GM12873 (cell line): ENCODE measurements at regions not wholly inside any gene's neighbourhood (a gene's known extent, or its start where the extent isn't known, plus 50 kb on each side); places are given as distances from the start of the nearest gene placed in this dataset.

Source experiments
- TF ChIP-seq, protein P1 (sequence below): IDR thresholded peaks from 2 replicates; pipeline ENCODE4 v1.5.1; 2012; ENCODE audit warnings: low read depth, mild to moderate bottlenecking, moderate library complexity, low read length, control low read depth; ENCODE audit not compliant: insufficient read depth; ENCODE audit errors: missing control alignments

DNA sequence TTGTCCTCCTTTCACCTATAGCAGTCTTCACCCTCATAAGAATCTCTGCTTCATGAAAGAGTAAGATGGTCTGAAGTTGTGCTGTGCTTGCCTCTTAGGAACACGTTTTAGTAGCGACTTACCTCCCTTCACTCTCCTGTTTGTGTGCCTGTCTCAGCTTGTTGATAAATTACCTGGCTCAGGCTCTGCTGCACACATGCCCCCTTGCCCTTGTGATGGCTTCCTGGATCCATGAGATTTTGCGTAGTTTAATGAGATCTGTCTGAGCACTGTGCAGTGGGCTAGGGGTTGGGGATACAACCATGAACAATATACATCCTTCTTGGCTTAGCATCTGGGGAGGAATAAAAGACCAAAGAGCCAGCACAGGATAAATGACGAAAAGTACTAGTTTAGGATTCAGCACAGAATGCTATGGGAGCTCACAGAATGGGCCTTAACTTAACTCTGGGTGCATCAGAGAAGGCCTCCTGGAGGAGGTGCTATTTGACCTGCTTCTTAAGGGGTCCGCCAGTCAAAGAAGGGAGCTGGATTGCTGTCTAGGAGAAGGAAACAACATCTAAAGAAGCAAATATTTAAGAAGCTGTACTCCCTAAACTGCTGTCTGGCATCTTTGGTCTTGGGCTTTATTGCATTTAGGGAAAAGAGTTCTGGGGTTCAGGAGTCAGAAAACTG is 175.7 kb upstream of the PLXNA2 start:
- TF ChIP-seq, protein P1, sequence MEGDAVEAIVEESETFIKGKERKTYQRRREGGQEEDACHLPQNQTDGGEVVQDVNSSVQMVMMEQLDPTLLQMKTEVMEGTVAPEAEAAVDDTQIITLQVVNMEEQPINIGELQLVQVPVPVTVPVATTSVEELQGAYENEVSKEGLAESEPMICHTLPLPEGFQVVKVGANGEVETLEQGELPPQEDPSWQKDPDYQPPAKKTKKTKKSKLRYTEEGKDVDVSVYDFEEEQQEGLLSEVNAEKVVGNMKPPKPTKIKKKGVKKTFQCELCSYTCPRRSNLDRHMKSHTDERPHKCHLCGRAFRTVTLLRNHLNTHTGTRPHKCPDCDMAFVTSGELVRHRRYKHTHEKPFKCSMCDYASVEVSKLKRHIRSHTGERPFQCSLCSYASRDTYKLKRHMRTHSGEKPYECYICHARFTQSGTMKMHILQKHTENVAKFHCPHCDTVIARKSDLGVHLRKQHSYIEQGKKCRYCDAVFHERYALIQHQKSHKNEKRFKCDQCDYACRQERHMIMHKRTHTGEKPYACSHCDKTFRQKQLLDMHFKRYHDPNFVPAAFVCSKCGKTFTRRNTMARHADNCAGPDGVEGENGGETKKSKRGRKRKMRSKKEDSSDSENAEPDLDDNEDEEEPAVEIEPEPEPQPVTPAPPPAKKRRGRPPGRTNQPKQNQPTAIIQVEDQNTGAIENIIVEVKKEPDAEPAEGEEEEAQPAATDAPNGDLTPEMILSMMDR = no peak

DNA sequence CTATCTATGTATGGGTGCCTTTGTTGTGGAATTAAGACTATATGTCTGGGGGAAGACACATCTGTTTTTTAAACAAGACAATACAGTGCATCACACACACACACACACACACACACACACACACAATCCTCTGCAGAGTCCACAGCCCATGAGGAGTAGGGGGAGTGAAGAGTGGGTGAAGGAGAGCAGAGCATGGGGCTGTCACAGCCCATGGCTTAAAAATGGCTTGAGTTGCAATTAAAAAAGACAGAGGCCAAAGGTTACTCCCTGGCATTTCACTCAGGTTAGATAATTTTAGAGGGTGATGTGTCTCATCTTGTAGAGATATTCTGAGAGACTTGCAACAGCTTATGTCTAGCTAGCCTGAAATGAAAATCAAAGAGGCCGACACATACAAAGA is 176.5 kb upstream of the PLXNA2 start:
- TF ChIP-seq, protein P1 = no peak

DNA sequence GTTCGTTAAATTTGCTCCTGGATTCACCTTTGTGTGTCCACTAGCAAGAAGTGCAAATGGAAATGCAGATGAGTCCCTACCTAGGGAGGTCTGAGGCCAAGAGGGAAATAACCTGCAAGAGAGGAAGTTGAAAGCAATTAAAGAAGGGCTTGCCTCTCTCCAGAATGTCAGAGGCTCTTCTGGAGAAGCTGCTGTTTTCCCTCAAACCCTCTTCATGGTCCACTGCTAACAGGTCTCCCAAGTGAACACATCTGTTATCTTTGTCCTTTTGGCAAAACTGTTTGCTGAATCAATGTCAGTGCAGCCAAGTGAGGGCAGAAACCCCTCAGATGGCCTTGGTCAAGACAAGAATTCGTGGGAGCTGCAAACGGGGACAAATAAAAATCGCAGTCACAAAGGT is 177.3 kb upstream of the PLXNA2 start:
- TF ChIP-seq, protein P1 = no peak

DNA sequence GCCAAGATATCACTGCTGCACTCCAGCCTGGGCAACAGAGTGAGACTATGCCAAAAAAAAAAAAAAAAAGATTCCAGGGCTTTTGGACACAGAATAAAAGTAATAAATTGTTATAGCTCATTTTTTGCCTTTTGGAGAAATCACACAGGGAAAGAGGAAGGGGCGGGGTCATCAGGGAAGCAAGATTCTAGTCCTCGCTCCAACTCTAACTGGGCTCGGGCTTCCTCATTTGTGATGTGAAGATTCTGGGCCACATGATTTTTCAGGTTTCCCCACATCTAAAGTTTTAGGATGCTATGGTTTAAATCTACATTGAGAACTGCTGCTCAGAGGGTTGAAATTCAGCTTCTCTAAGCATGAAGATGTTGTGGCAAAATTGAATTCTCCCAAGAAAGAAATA is 179.3 kb upstream of the PLXNA2 start:
- TF ChIP-seq, protein P1 = no peak

DNA sequence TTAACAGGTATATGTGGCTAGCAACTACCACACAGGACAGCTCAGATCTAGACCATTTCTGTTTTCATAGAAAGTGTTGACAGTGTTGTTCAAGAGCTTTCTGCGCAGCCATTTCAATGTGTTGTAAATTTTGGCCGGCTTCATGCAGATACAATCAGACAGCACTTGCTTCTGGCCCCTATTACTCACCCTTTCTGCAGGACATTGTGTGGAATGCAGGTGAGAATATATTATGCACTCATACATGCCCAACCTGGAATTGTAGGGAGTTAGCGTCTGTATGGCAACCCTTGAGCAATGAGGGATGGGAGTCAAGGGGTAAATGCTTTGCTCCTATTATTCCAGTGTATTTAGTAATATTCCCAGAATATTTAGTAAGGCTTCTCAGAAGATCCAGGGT is 180.9 kb upstream of the PLXNA2 start:
- TF ChIP-seq, protein P1 = no peak

DNA sequence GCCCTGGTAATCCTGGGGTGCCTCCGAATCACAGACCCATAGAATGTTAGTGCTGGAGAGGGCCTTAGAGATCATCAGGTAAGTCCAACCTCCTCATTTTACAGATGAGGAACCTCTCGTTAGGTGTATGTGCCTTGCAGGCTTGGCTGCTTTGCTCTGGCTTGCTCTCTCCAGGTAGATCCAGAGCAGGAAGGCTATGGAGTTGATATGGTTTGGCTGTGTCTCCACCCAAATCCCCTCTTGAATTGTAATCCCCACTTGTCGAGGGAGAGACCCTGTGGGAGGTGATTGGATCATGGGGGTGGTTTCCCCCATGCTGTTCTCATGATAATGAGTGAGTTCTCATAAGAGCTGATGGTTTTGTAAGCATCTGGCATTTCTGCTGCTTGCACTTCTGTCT is 186.0 kb upstream of the PLXNA2 start:
- TF ChIP-seq, protein P1 = no peak

DNA sequence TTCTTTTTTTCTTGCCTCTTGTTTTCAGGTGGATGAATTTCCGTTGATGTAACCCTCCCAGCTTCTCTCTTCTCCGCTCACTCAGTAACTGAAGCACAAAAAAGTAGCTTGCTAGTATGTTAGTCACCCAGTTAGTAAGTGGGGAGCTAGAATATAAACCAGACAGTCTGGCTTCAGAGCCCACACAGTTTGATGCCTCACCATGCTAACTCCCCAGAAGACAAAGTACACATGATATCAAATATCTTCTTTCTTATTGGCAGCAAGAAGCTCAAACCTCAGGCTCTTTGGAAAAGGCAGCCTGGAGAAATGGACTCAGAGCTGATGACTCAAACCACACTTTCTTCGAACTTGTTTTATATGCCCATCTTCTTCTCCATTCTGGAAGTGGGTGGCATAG is 187.5 kb upstream of the PLXNA2 start:
- TF ChIP-seq, protein P1 = no peak

DNA sequence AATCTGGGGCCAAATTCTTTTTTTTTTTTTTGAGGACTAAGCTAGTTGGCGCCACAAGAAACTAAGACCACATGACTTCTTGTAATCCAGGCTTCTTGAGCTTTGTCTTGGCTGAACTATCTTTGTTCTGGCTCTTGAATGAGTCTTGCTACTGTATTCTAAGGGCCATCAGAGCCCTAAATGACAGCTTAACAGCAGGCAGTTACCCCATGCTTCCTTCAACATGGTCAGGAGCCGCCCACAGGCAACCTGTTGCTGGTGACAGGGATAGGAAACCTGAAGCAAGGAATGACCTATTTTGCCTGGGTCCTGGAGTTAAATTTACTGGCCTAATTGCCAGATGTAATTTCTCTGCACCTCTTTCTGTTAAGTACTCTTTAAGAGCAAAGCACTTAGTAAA is 188.2 kb upstream of the PLXNA2 start:
- TF ChIP-seq, protein P1 = no peak
